IPS DF 6.9 (cell line): ENCODE measurements at regions not wholly inside any gene's neighbourhood (a gene's known extent, or its start where the extent isn't known, plus 50 kb on each side); places are given as distances from the start of the nearest gene placed in this dataset.

Experiments
- DNase-seq: peaks from one replicate; pipeline ENCODE4 v3.0.0-alpha.2; 2013; ENCODE audit warnings: low read depth, low spot score
- H3K27ac ChIP-seq: one replicate; pipeline ENCODE4 v1.5.1; 2013; ENCODE audit warnings: low read length, control low read depth
- H3K27me3 ChIP-seq: 2 replicates; pipeline ENCODE4 v1.6.1; 2013; ENCODE audit warnings: mild to moderate bottlenecking, low read length; ENCODE audit not compliant: control insufficient read depth, insufficient read depth
- H3K36me3 ChIP-seq: 2 replicates; pipeline ENCODE4 v1.6.1; 2013; ENCODE audit warnings: low read length; ENCODE audit not compliant: control insufficient read depth, insufficient read depth
- H3K4me1 ChIP-seq: 2 replicates; pipeline ENCODE4 v1.6.1; 2013; ENCODE audit warnings: low read length; ENCODE audit not compliant: control insufficient read depth, insufficient read depth
- H3K4me3 ChIP-seq: 2 replicates; pipeline ENCODE4 v1.5.1; 2013; ENCODE audit warnings: mild to moderate bottlenecking, low read length
- H3K9me3 ChIP-seq: 2 replicates; pipeline ENCODE4 v1.6.1; 2013; ENCODE audit warnings: low read length, inconsistent platforms; ENCODE audit not compliant: control insufficient read depth, insufficient read depth
- WGBS: extraction: QIAGEN DNeasy Blood & Tissue Kit; methylation state at CpG from one replicate; pipeline ENCODE4 v1.1.7; 2013; ENCODE audit warnings: mixed read lengths, missing lambda C conversion rate; ENCODE audit not compliant: insufficient read length, insufficient coverage; 5-methylcytosine and 5-hydroxymethylcytosine counted together

- Histone ChIP-seq H3K9me3 (no peaks in the 10 kb centered on the region), H3K27me3 (no peaks in the 10 kb centered on the region), H3K4me1 (no peaks in the 10 kb centered on the region), H3K4me3 (no peak overlapping the region), H3K36me3 (no peaks in the 10 kb centered on the region), H3K27ac (no peak overlapping the region)
- WGBS, result no CpG with 5 or more reads among the region's 3 CpGs
- DNase-seq, result no peak
Observed at GRCh38 chr14:31993521-31993951, 83.6 kb upstream of the ARHGAP5 start.

- no CpG with 5 or more reads among the region's 3 CpGs for WGBS
- Histone ChIP-seq H3K4me3 (no peak overlapping the region), H3K36me3 (no peaks in the 10 kb centered on the region), H3K27me3 (no peaks in the 10 kb centered on the region), H3K27ac (no peak overlapping the region), H3K4me1 (no peaks in the 10 kb centered on the region), H3K9me3 (no peaks in the 10 kb centered on the region)
- DNase-seq, result no peak
Observed at GRCh38 chr14:31994391-31995033, 82.6 kb upstream of the ARHGAP5 start.

GRCh38 chr14:32003585-32003984 lies 73.5 kb upstream of the ARHGAP5 start:
- Histone ChIP-seq H3K9me3 (no peaks in the 10 kb centered on the region), H3K27ac (no peak overlapping the region), H3K27me3 (no peaks in the 10 kb centered on the region), H3K4me1 (0 out of 2 replicates have a peak, but pooled peaks cover 2% of the 10 kb centered on the region), H3K4me3 (no peak overlapping the region), H3K36me3 (no peaks in the 10 kb centered on the region)
- no CpG with 5 or more reads among the region's 5 CpGs for WGBS
- peak; percentile 16 for DNase-seq

DNA sequence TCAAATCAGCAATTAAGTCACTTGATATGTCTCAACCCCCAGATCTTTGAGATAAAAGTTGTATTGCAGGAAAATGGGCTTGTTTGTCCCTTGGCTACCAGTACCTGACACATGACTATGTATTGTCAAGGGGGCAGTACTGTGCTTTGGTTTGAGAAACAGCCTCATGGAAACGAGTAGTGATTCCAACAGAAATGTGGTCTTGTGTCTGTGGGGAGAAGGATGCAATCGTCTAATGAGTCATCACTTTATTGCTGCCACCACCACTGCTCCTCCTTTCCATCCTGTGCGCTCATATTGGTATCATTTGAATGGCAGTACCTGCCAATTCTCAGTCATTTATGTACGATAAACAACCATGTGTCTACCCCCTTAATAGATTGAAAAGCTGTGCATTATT lies 72.8 kb upstream of the ARHGAP5 start:
- Histone ChIP-seq H3K4me3 (no peak overlapping the region), H3K4me1 (0 out of 2 replicates have a peak, but pooled peaks cover 2% of the 10 kb centered on the region), H3K9me3 (no peaks in the 10 kb centered on the region), H3K27me3 (no peaks in the 10 kb centered on the region), H3K27ac (no peak overlapping the region), H3K36me3 (no peaks in the 10 kb centered on the region)
- DNase-seq, result no peak
- WGBS, result no CpG with 5 or more reads among the region's 4 CpGs

GRCh38 chr14:32005628-32006027 lies 71.5 kb upstream of the ARHGAP5 start:
- no peak overlapping the region for H3K27ac ChIP-seq
- no peaks in the 10 kb centered on the region for H3K27me3 ChIP-seq
- no peak overlapping the region for H3K4me3 ChIP-seq
- no CpG with 5 or more reads among the region's 5 CpGs for WGBS
- H3K9me3 ChIP-seq, result no peaks in the 10 kb centered on the region
- H3K36me3 ChIP-seq, result no peaks in the 10 kb centered on the region
- 0 out of 2 replicates have a peak, but pooled peaks cover 2% of the 10 kb centered on the region for H3K4me1 ChIP-seq
- no peak for DNase-seq

DNA sequence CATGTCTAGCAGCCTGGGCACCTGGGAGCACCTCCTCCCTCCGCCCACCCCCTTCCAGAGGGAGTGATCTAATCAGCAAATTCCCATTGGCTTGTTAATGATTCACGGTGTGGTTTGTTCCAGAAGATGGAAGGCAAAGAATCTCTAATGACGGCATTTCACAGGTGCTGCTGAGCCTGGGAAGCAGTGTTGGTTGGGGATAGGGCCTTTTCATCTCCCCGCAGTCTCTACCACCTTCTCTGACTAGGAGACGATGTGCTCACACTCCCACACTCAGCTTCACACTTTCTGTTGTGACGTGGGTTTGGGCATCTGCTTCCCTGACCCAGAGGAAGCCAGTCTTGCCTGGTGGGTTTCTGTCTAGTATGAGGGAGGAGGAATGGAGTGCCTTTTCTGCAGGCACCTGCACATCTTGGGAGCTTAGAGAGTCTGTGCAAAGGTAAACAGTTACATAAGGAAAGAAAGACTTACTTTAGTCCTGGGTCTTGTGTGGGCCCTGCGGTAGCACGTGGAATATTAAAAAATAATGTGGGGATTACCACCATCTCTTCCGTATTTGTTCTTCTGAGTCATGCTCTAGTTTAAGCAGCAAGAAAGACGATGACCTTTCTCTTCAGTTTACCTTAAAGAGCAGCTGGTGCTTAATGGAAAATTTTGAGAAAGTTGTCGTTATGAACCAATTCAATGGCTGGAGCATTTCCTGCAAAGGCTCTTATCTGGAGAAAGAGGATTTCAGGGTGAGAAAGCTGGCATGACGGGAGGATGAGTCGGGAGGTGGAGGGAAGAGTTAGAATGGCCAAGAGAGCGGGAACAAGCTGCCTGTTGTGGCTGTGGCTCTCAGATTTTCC lies 70.6 kb upstream of the ARHGAP5 start:
- H3K27ac ChIP-seq, result no peak overlapping the region
- H3K4me1 ChIP-seq, result 0 out of 2 replicates have a peak, but pooled peaks cover 2% of the 10 kb centered on the region
- no peaks in the 10 kb centered on the region for H3K27me3 ChIP-seq
- WGBS, result no CpG with 5 or more reads among the region's 14 CpGs
- H3K9me3 ChIP-seq, result no peaks in the 10 kb centered on the region
- no peaks in the 10 kb centered on the region for H3K36me3 ChIP-seq
- DNase-seq, result no peak
- H3K4me3 ChIP-seq, result no peak overlapping the region

GRCh38 chr14:32007755-32008362 lies 69.2 kb upstream of the ARHGAP5 start:
- Histone ChIP-seq H3K4me3 (no peak overlapping the region), H3K9me3 (no peaks in the 10 kb centered on the region), H3K4me1 (0 out of 2 replicates have a peak, but pooled peaks cover 2% of the 10 kb centered on the region), H3K27me3 (no peaks in the 10 kb centered on the region), H3K27ac (no peak overlapping the region), H3K36me3 (no peaks in the 10 kb centered on the region)
- WGBS, result no CpG with 5 or more reads among the region's 2 CpGs
- DNase-seq, result no peak

- DNase-seq, result no peak
- 0 out of 2 replicates have a peak, but pooled peaks cover 2% of the 10 kb centered on the region for H3K4me1 ChIP-seq
- H3K36me3 ChIP-seq, result no peaks in the 10 kb centered on the region
- H3K9me3 ChIP-seq, result no peaks in the 10 kb centered on the region
- no CpG with 5 or more reads among the region's 1 CpG for WGBS
- no peak overlapping the region for H3K4me3 ChIP-seq
- no peaks in the 10 kb centered on the region for H3K27me3 ChIP-seq
- no peak overlapping the region for H3K27ac ChIP-seq
Observed at GRCh38 chr14:32008602-32009193, 68.4 kb upstream of the ARHGAP5 start.

DNA sequence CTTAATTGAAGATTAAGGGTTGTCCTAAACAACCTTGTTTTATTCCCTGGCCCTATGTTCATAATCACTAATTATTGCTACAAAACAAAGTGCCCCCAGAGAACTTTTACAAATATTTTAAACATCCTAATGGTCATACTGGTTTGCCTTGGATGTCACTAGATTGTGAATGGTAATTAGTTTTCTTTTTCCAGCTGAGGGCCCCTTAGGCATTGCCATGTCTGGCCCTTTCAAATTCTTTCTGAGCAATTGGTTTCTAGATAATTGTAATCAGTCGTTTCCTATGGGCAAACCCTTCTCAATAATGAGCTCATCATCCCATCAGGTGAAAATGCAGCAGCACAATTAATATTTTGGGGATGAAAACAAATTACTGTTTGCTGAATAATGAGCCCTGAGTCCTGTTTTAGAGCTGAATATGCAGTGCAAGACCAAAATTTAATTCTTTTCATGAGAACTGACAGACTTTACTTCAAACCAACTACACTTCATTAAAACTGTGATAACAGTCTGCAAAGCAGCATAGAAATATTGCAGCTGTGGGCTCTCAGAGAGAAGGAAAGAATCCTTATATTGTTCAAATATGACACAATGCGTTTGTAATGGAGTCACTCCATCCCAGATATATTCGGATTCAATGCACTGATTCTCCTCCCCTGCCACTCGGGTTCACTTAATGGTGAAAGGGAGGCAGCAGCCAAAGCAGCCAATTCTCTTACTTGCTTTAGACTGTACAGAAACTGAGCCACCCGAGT lies 67.7 kb upstream of the ARHGAP5 start:
- WGBS, result no CpG with 5 or more reads among the region's 5 CpGs
- no peaks in the 10 kb centered on the region for H3K36me3 ChIP-seq
- H3K9me3 ChIP-seq, result no peaks in the 10 kb centered on the region
- no peak for DNase-seq
- no peak overlapping the region for H3K4me3 ChIP-seq
- H3K4me1 ChIP-seq, result 0 out of 2 replicates have a peak, but pooled peaks cover 2% of the 10 kb centered on the region
- no peaks in the 10 kb centered on the region for H3K27me3 ChIP-seq
- H3K27ac ChIP-seq, result no peak overlapping the region
